Mesothelial cell of epicardium (in vitro differentiated cells): ENCODE measurements at regions not wholly inside any gene's neighbourhood (a gene's known extent, or its start where the extent isn't known, plus 50 kb on each side); places are given as distances from the start of the nearest gene placed in this dataset.
"Not testable (repeated sequence)": the region's sequence is repeated elsewhere in the genome, so short reads cannot be mapped to it uniquely, and the experiment has no call there.

Experiments
- DNase-seq, 2 experiments: peaks; one replicate each; pipeline ENCODE4 v3.0.0; 2021; ENCODE audit warnings: low spot score in 2 of 2; ENCODE audit not compliant: unreplicated experiment in 2 of 2
- H3K27ac Mint-ChIP-seq: 2 replicates; pipeline ENCODE4 v1.8.0; 2021; ENCODE audit warnings: mixed read lengths
- H3K27me3 Mint-ChIP-seq: 2 replicates; pipeline ENCODE4 v1.8.0; 2021; ENCODE audit warnings: low read depth, mixed read lengths
- H3K36me3 Mint-ChIP-seq: 2 replicates; pipeline ENCODE4 v1.8.0; 2021; ENCODE audit warnings: mixed read lengths
- H3K4me1 Mint-ChIP-seq: 2 replicates; pipeline ENCODE4 v1.8.0; 2021; ENCODE audit warnings: mixed read lengths
- H3K4me3 Mint-ChIP-seq: 2 replicates; pipeline ENCODE4 v1.8.0; 2021; ENCODE audit warnings: mild to moderate bottlenecking, moderate library complexity, mixed read lengths
- H3K9me3 Mint-ChIP-seq: 2 replicates; pipeline ENCODE4 v1.8.0; 2021; ENCODE audit warnings: mixed read lengths
- CTCF ChIP-seq: fragments of 200-600 bp; sonication (generic); IDR thresholded peaks from one replicate; pipeline ENCODE4 v1.5.0; 2021; ENCODE audit warnings: antibody characterized with exemption; ENCODE audit not compliant: unreplicated experiment

GRCh38 chrX:55151199-55151598, 62.4 kb downstream of the PAGE2 start:
- H3K36me3 Mint-ChIP-seq, result peaks cover 8% of the 10 kb centered on the region
- no peak for TF ChIP-seq CTCF
- no peaks in the 10 kb centered on the region for H3K4me1 Mint-ChIP-seq
- no peak for DNase-seq
- H3K27me3 Mint-ChIP-seq, result no peaks in the 10 kb centered on the region
- H3K27ac Mint-ChIP-seq, result no peak overlapping the region
- peaks cover 19% of the 10 kb centered on the region for H3K9me3 Mint-ChIP-seq
- no peak overlapping the region for H3K4me3 Mint-ChIP-seq

GRCh38 chrX:55159551-55159950, 60.6 kb upstream of the PAGE5 start:
- TF ChIP-seq CTCF, result no peak
- DNase-seq, result no peak
- Mint-ChIP-seq H3K36me3 (peaks cover 6% of the 10 kb centered on the region), H3K27me3 (no peaks in the 10 kb centered on the region), H3K9me3 (peaks cover 32% of the 10 kb centered on the region), H3K27ac (no peak overlapping the region), H3K4me1 (peaks cover 7% of the 10 kb centered on the region), H3K4me3 (no peak overlapping the region)

GRCh38 chrX:55160685-55161552, 59.2 kb upstream of the PAGE5 start:
- Mint-ChIP-seq H3K27ac (peak overlapping the region; percentile 97), H3K4me1 (peaks cover 7% of the 10 kb centered on the region), H3K9me3 (peaks cover 34% of the 10 kb centered on the region), H3K4me3 (peak overlapping the region; percentile 92), H3K27me3 (peaks cover 2% of the 10 kb centered on the region), H3K36me3 (peaks cover 2% of the 10 kb centered on the region)
- DNase-seq, result peak; percentile 60 to 82
- no peak for TF ChIP-seq CTCF

- H3K4me1 Mint-ChIP-seq, result peaks cover 7% of the 10 kb centered on the region
- DNase-seq, result peak in 1 of 2 experiments; percentile 37
- no peaks in the 10 kb centered on the region for H3K36me3 Mint-ChIP-seq
- H3K27ac Mint-ChIP-seq, result peak overlapping the region; percentile 97
- H3K4me3 Mint-ChIP-seq, result peak overlapping the region; percentile 92
- no peak for TF ChIP-seq CTCF
- peaks cover 2% of the 10 kb centered on the region for H3K27me3 Mint-ChIP-seq
- peaks cover 32% of the 10 kb centered on the region for H3K9me3 Mint-ChIP-seq
These were observed 58.6 kb upstream of the PAGE5 start for GRCh38 chrX:55161581-55161980.

GRCh38 chrX:55163171-55163570, 57.0 kb upstream of the PAGE5 start:
- H3K36me3 Mint-ChIP-seq, result no peaks in the 10 kb centered on the region
- no peak overlapping the region for H3K27ac Mint-ChIP-seq
- H3K9me3 Mint-ChIP-seq, result peaks cover 32% of the 10 kb centered on the region
- no peak overlapping the region for H3K4me3 Mint-ChIP-seq
- H3K4me1 Mint-ChIP-seq, result peaks cover 7% of the 10 kb centered on the region
- peaks cover 2% of the 10 kb centered on the region for H3K27me3 Mint-ChIP-seq
- TF ChIP-seq CTCF, result no peak
- DNase-seq, result no peak

GRCh38 chrX:55165026-55165425, 55.1 kb upstream of the PAGE5 start:
- H3K4me3 Mint-ChIP-seq, H3K36me3 Mint-ChIP-seq, DNase-seq, H3K27me3 Mint-ChIP-seq, H3K4me1 Mint-ChIP-seq, H3K27ac Mint-ChIP-seq: not testable (repeated sequence)
- peaks cover 33% of the 10 kb centered on the region for H3K9me3 Mint-ChIP-seq
